GM12873 (cell line): ENCODE measurements at regions not wholly inside any gene's neighbourhood (a gene's known extent, or its start where the extent isn't known, plus 50 kb on each side); places are given as distances from the start of the nearest gene placed in this dataset.

Experiments used
- CTCF ChIP-seq: IDR thresholded peaks from 2 replicates; pipeline ENCODE4 v1.5.1; 2012; ENCODE audit warnings: low read depth, mild to moderate bottlenecking, moderate library complexity, low read length, control low read depth; ENCODE audit not compliant: insufficient read depth; ENCODE audit errors: missing control alignments

- no peak for TF ChIP-seq CTCF
Measured at GRCh38 chr13:47337781-47338507, 441.1 kb upstream of the HTR2A start.

DNA sequence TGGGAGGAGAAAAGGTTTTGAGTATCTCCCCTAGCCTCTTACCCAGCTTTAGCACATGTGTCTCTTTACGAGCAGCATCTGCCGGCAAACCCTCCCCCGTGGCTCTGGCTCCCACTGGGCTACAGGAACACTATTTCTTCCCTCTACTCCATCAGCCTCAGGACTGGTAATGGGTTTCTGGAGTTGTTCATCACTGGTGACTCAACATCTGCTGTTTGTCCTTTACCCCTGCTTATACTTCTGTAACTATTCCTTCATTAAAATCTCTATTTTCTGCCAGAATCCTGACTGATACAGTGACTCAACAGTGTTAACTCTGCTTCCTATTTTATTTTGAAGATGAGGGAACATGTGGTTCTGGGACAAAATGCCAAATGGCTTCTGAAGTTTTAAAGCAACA is 437.3 kb upstream of the HTR2A start:
- TF ChIP-seq CTCF, result no peak

GRCh38 chr13:47332149-47332548 is 435.3 kb upstream of the HTR2A start:
- no peak for TF ChIP-seq CTCF

GRCh38 chr13:47330031-47330430 is 433.2 kb upstream of the HTR2A start:
- TF ChIP-seq CTCF, result no peak

GRCh38 chr13:47327861-47328260 is 431.0 kb upstream of the HTR2A start:
- TF ChIP-seq CTCF, result no peak

DNA sequence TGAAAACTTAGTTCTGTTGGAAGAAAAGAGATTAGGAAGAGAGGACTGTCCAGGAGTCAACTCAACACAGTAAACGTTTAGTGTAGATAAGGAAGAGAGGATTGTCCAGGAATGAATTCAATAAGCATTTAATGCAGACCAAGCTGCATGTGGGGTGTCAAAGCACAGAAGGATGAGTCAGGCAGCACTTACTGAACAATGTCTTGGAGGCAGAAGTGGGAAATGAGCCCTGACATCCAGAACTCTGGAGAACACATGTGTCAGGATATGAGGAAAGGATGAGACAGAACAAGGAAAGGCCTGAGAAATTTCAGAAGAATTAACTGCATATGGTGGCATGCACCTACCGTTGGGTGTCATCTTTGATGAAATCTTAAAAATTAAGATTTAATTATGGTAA is 429.2 kb upstream of the HTR2A start:
- TF ChIP-seq CTCF, result no peak

GRCh38 chr13:47317356-47317755 is 420.5 kb upstream of the HTR2A start:
- TF ChIP-seq CTCF, result no peak
